ENCODE measurements at regions not wholly inside any gene's neighbourhood (a gene's known extent, or its start where the extent isn't known, plus 50 kb on each side); places are given as distances from the start of the nearest gene placed in this dataset.
"Not testable (repeated sequence)": the region's sequence is repeated elsewhere in the genome, so short reads cannot be mapped to it uniquely, and the experiment has no call there.

- DNase-seq: no peak
Measured at GRCh38 chr1:217088011-217088410, 364.8 kb upstream of the ESRRG start.

- DNase-seq: no peak
Measured at GRCh38 chr1:217079584-217079983, 356.4 kb upstream of the ESRRG start.

DNA sequence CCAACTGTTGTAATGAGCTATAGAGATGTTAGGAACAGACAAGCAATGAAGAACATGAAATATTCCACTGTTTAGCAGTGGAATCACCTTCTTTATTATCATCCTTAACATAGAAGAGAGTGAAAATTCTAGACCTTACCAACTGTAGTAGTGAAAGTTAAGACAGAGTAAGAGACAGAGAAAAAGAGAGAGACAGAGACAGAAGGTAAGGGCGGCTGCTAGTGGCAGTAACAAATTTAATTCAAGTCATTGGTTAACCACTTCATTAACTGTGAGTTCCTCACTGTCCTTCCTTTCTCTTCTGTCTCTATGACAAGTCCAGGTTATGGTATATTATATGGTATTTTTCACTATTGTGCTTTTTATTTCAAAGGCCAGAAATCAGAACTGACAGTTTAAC is 355.7 kb upstream of the ESRRG start:
- DNase-seq: no peak

GRCh38 chr1:217078078-217078690 is 355.0 kb upstream of the ESRRG start:
- DNase-seq: no peak

GRCh38 chr1:217077426-217077825 is 354.2 kb upstream of the ESRRG start:
- no peak for DNase-seq

DNA sequence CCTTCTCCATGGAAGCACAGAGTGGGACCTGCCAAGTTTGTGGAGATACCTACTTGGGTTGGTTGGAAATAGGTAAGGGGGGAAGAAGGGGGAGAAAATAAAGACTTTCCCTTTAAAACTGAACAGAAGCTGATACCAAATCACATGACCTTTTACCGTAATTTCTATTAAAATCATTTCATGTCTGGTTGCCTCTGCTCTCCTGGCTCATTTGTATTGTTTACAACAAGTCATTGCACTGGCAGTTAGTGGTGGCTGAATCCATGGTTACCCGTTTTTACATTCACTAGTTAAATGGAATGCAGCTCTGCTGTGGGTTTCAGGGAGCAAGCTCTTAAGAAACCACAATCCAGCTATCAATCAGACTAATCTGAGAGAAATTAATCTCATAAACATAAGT is 353.7 kb upstream of the ESRRG start:
- peak; percentile 75 for DNase-seq

- no peak for DNase-seq
Measured at GRCh38 chr1:217072926-217073325, 349.7 kb upstream of the ESRRG start.

GRCh38 chr1:217067642-217068041 is 344.4 kb upstream of the ESRRG start:
- peak; percentile 13 for DNase-seq

DNA sequence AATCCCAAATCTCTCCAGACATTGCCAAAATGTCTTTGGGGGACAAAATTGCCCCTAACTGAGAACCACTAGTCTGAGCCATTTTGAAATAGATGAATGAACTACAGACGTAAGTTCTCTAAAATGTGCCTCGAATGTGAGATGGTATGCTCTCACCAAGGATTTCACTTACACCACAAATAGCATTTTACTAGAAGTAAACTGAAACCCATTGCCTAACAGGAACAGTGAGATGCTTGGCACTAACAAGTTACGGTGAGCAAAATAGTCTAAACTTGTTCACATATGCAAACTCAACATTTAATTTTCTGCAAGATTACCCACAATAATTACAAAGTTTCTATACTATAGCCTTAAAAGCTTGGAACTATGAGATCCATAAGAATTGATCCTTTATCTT is 343.6 kb upstream of the ESRRG start:
- no peak for DNase-seq

GRCh38 chr1:217063172-217063908 is 340.1 kb upstream of the ESRRG start:
- no peak for DNase-seq

- DNase-seq: no peak
Measured at GRCh38 chr1:217062586-217062985, 339.4 kb upstream of the ESRRG start.

DNA sequence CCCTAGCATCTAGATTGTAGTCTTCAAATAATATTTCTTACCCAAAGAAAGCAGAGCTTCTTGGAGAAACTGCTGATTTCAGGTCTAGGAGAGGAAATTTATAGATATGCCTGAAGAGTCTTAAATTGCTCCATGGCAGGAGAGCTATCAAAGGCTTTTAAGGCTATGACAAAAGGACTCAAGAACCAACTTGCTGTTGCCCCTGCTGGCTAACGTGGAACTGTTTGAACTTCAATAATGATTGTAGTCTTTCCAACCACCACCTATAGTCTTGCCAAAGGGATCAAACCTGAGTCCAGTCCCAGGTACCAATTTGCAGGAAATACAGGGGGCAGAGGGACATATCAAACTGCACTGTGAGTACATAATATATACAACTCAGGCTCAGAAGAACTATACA is 336.2 kb upstream of the ESRRG start:
- no peak for DNase-seq

GRCh38 chr1:217053676-217054075 is 330.4 kb upstream of the ESRRG start:
- DNase-seq: no peak

GRCh38 chr1:217052626-217053025 is 329.4 kb upstream of the ESRRG start:
- DNase-seq: no peak

- DNase-seq: no peak
Measured at GRCh38 chr1:217052196-217052595, 329.0 kb upstream of the ESRRG start.

DNA sequence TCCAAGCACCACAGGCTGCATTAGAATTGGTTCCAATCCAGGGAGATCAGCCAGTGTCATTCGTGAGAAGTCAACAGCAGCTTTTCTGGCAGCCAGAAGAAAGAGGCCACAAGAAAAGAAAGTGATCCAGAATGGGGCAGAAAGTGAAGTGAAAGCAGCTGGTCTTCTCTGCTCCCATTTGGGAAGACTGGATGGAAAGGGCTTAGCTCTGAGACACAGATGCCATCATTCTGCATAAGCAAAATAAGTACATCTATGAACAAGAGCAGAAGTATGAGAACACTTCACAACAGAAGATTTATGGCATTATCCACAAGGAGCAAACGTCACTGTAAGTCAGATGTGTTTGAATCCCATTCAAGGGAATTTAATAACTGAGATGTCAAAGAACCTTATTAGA is 326.5 kb upstream of the ESRRG start:
- peak; percentile 35 for DNase-seq

GRCh38 chr1:217049081-217049480 is 325.9 kb upstream of the ESRRG start:
- no peak for DNase-seq

DNA sequence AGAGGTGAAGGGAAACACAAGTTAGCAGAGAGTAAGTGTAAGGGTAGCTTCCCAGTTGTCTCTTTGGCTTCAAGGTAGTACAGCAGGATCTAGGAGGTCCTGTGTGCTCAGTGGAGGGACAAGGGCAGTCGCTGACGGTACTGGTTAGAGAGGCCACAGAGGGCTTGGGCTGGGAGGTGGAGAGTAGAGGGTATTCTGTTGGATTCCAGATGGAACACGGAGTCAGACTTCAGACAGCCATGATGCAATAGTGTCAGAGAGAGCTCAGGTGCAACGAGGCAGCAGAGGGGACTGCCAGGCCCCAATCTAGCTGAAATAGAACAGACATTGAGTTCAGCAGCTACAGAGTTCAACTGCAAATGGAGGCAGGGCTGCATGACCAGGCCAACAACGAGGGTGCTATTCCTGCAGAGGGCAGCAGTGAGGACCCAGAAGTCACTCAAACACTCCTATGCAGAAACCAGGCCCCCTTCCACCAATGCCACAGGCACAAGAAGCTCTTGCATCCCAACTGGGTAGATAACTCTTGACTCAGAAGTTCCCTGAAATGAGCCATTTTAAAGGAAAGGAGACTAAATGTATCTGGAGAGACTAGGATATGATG is 325.0 kb upstream of the ESRRG start:
- DNase-seq: no peak

DNA sequence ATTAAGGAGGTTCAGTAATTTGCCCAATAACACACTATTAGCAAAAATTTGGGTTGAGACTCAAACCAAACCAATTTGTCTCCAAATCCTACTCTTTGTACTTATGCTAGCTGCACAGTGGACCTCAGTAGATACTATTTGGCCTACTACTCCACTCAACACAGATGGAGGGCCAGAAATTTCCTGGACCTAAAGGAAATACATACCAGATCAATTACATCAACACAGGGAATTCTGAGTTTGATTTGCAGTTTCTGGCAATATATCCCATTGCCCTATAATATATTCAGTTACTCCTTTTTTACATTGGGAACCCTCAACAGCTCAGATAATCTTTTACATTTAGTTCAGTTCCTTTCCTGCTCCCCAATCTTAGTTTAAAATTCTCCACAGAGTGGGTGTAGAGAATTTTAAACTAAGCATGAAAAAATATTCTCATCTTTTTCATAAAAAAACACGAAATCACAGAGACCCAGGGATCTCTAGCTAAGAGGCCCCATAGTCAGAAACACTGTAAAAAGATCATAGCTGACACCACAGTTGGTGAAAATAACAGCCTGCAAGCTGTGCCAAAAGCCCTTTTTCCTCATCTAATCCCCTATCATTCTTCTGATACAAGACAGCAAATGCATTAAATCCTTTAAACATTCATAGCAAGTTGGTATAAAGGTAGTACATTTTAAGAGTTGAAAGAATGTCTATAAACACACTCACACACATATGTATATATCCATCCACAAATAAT is 317.7 kb upstream of the ESRRG start:
- peak; percentile 34 for DNase-seq

DNA sequence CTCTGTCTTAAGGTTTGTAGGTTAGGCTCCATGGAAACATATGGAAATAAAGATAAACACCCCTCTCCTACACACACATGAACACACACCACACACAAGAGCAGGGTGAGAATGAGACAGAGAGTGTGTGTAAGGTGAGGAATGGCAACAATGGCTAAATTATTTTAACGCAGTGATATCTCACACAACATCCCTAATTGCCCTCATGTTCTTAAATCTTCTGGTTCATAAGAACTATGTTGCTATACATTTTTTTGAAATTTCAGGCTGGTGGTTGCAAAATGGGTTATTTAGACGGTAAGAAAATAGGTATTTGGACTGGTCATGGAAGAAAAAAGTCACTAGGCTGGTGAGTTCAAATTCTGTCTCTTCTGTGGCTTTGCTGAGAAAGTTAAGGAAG is 316.7 kb upstream of the ESRRG start:
- DNase-seq: no peak

DNA sequence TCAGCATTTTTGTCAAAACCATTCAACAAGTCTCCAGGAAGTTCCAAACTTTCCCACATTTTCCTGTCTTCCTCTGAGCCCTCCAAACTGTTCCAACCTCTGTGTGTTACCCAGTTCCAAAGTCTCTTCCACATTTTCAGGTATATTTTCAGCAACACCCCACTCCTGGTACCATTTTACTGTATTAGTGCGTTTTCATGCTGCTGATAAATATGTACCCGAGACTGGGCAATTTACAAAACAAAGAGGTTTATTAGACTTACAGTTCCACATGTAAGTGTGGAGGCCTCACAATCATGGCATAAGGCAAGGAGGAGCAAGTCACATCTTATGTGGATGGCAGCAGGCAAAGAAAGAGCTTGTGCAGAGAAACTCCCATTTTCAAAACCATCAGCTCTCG is 315.9 kb upstream of the ESRRG start:
- not testable (repeated sequence) for DNase-seq

DNA sequence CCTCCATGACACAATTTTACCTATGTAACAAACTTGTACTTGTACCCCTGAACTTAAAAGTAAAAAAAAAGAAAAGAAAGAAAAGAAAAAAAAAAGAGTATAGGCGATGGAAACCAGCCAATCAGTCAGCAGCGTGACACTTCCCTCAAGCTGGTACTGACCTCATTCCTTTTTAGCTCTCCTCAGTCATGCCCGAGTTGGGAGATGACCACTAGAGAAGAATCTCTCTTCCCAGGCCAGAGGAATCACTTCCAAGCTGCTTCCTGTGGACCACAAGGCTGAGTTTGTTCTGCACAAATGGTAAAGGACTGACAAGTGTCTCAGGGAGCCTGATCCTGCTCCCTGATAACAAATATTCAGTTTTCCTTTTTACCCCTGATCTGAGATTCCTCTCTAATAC is 313.5 kb upstream of the ESRRG start:
- DNase-seq: no peak

- no peak for DNase-seq
Measured at GRCh38 chr1:217032715-217033367, 309.6 kb upstream of the ESRRG start.
